ENCODE measurements at regions not wholly inside any gene's neighbourhood (a gene's known extent, or its start where the extent isn't known, plus 50 kb on each side); places are given as distances from the start of the nearest gene placed in this dataset.

DNA sequence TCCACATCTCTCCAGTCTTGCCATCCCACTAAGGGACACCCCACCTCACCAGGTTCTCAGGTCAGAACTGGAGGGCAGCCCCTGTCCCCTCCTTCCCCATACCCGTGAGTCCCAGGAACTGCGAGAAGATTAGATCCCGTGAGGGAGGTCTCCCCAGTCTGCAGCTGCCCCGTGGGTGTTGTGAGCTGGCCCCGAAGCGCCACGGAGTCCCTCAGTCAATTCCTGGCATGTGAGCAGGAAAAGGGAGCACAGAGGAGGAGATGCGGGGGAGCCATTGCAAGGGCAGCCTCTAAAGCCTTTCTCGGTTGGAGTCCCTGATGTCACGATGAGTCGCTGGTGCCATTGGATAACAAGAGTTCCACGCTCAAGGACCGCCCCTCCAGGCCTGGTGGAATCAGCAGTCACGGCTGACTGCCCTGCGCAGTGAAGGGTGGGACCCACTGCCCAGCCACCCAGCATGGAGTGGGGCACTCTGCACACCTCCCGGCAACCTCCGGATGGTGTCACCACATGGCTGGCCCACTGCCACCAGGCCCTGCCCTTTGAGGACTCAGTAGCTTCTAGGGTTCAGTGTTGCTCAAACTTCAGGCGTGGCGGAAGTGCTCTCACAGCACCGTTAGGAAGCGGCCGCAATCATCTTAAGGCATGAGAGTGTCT, 434.9 kb upstream of the MYT1L start:
- POLR2A ChIA-PET: no interaction called here
- no peaks in the 10 kb centered on the region for H3K9me3 ChIP-seq
- no TSS peak for BruUV-seq (replicated peaks)
- TF ChIP-seq, protein P1, sequence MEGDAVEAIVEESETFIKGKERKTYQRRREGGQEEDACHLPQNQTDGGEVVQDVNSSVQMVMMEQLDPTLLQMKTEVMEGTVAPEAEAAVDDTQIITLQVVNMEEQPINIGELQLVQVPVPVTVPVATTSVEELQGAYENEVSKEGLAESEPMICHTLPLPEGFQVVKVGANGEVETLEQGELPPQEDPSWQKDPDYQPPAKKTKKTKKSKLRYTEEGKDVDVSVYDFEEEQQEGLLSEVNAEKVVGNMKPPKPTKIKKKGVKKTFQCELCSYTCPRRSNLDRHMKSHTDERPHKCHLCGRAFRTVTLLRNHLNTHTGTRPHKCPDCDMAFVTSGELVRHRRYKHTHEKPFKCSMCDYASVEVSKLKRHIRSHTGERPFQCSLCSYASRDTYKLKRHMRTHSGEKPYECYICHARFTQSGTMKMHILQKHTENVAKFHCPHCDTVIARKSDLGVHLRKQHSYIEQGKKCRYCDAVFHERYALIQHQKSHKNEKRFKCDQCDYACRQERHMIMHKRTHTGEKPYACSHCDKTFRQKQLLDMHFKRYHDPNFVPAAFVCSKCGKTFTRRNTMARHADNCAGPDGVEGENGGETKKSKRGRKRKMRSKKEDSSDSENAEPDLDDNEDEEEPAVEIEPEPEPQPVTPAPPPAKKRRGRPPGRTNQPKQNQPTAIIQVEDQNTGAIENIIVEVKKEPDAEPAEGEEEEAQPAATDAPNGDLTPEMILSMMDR (IDR thresholded peaks at IDR 0.05; ENCODE audit: insufficient read depth in 1 of 2, low read depth in 1 of 2, low read length in 1 of 2, severe bottlenecking in 1 of 2, unreplicated experiment in 1 of 2): no peak
- intact Hi-C loops (cut with micrococcal nuclease; ENCODE audit: unreplicated experiment): no loop called here
- Mint-ChIP-seq H3K9me3 (ENCODE audit: unreplicated experiment) (no peaks in the 10 kb centered on the region), H3K36me3 (ENCODE audit: insufficient read depth, unreplicated experiment) (no peaks in the 10 kb centered on the region), H3K27me3 (ENCODE audit: insufficient read depth, unreplicated experiment) (peaks cover 2% of the 10 kb centered on the region), H3K27ac (ENCODE audit: unreplicated experiment) (no peak overlapping the region), H3K4me3 (ENCODE audit: unreplicated experiment) (no peak overlapping the region), H3K4me1 (ENCODE audit: low read depth, unreplicated experiment) (no peaks in the 10 kb centered on the region)
- H3K4me3 ChIP-seq (ENCODE audit: low read depth, low read length): no peak overlapping the region
- H3K27me3 ChIP-seq (replicated peaks; ENCODE audit: control insufficient read depth, insufficient read depth, low read length): no peaks in the 10 kb centered on the region
- no peaks in the 10 kb centered on the region for H3K4me1 ChIP-seq
- H3K36me3 ChIP-seq (ENCODE audit: control insufficient read depth, insufficient read depth, low read length): no peaks in the 10 kb centered on the region
- no peak for DNase-seq
- CTCF ChIA-PET: no interaction called here

DNA sequence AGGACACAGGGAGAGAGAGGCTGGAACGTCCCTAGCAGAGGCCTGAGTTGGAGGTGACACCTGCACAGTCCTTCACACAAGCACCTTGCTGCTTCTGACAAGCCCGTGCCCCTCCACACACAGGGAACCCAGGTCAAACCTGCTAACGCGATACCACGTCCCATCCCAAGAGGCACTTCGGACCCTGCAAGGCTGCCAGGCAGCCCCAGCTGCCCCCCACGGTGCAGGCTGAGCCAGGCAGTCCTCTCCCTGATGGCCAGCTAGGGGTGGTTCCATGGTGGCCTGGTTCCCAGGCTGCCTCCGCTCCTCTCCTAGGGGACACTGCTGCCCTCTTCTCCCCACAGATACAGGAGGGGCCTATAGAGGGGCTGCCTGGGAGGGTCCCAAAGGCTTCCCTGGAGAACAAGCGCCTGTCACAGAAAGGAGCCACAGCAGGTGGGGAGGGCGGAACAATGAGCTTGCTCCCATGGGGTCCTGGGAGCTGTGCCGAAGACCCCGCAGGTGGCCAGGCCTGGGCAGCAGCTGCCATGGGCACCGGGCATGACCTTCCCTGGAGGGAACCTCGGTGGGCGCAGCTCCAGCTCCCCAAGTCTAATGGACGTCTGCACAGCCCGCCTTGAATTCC, 434.2 kb upstream of the MYT1L start:
- H3K4me3 ChIP-seq (ENCODE audit: low read depth, low read length): no peak overlapping the region
- DNase-seq: no peak
- no peaks in the 10 kb centered on the region for H3K4me1 ChIP-seq
- Mint-ChIP-seq H3K27me3 (ENCODE audit: insufficient read depth, unreplicated experiment) (peaks cover 2% of the 10 kb centered on the region), H3K36me3 (ENCODE audit: insufficient read depth, unreplicated experiment) (no peaks in the 10 kb centered on the region), H3K9me3 (ENCODE audit: unreplicated experiment) (no peaks in the 10 kb centered on the region), H3K4me1 (ENCODE audit: low read depth, unreplicated experiment) (no peaks in the 10 kb centered on the region), H3K4me3 (ENCODE audit: unreplicated experiment) (no peak overlapping the region), H3K27ac (ENCODE audit: unreplicated experiment) (no peak overlapping the region)
- CTCF ChIA-PET: no interaction called here
- H3K27me3 ChIP-seq (replicated peaks; ENCODE audit: control insufficient read depth, insufficient read depth, low read length): no peaks in the 10 kb centered on the region
- H3K9me3 ChIP-seq: no peaks in the 10 kb centered on the region
- intact Hi-C loops (cut with micrococcal nuclease; ENCODE audit: unreplicated experiment): no loop called here
- TF ChIP-seq, protein P1 (IDR thresholded peaks at IDR 0.05; ENCODE audit: insufficient read depth in 1 of 2, low read depth in 1 of 2, low read length in 1 of 2, severe bottlenecking in 1 of 2, unreplicated experiment in 1 of 2): no peak
- no TSS peak for BruUV-seq (replicated peaks)
- H3K36me3 ChIP-seq (ENCODE audit: control insufficient read depth, insufficient read depth, low read length): no peaks in the 10 kb centered on the region
- POLR2A ChIA-PET: no interaction called here

DNA sequence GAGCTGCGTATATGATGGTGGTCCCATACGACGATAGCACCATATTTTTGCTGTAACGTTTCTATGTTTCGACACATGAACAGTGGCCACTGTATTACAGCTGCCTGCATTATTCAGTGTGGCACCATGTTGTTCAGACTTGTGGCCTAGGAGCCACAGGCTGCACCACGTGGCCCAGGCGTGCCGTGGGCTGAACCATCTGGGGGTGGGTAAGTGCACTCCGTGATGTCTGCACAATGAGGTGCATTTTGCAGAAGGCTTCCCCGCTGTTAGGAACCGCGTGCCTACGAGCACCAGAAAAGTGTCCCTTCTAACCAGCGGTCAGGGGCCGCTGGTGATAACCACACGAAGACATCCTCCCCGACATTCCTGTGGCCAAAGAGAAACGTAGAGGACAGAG, 433.7 kb upstream of the MYT1L start:
- TF ChIP-seq, protein P1 (IDR thresholded peaks at IDR 0.05; ENCODE audit: insufficient read depth in 1 of 2, low read depth in 1 of 2, low read length in 1 of 2, severe bottlenecking in 1 of 2, unreplicated experiment in 1 of 2): no peak
- DNase-seq: no peak
- ChIA-PET CTCF (no interaction called here), POLR2A (no interaction called here)
- no peaks in the 10 kb centered on the region for H3K9me3 Mint-ChIP-seq (ENCODE audit: unreplicated experiment)
- no TSS peak for BruUV-seq (replicated peaks)
- no peak overlapping the region for H3K4me3 Mint-ChIP-seq (ENCODE audit: unreplicated experiment)
- H3K4me1 ChIP-seq: no peaks in the 10 kb centered on the region
- intact Hi-C loops (cut with micrococcal nuclease; ENCODE audit: unreplicated experiment): no loop called here
- no peaks in the 10 kb centered on the region for H3K4me1 Mint-ChIP-seq (ENCODE audit: low read depth, unreplicated experiment)
- H3K27me3 ChIP-seq (replicated peaks; ENCODE audit: control insufficient read depth, insufficient read depth, low read length): no peaks in the 10 kb centered on the region
- no peak overlapping the region for H3K27ac Mint-ChIP-seq (ENCODE audit: unreplicated experiment)
- H3K4me3 ChIP-seq (ENCODE audit: low read depth, low read length): no peak overlapping the region
- H3K36me3 Mint-ChIP-seq (ENCODE audit: insufficient read depth, unreplicated experiment): no peaks in the 10 kb centered on the region
- H3K27me3 Mint-ChIP-seq (ENCODE audit: insufficient read depth, unreplicated experiment): peaks cover 2% of the 10 kb centered on the region
- H3K9me3 ChIP-seq: no peaks in the 10 kb centered on the region
- no peaks in the 10 kb centered on the region for H3K36me3 ChIP-seq (ENCODE audit: control insufficient read depth, insufficient read depth, low read length)

All from Caco-2 (cell line).